Panc1 (cell line): ENCODE measurements at regions not wholly inside any gene's neighbourhood (a gene's known extent, or its start where the extent isn't known, plus 50 kb on each side); places are given as distances from the start of the nearest gene placed in this dataset.

Source experiments
- SIN3A ChIP-seq: IDR thresholded peaks from 2 replicates; pipeline ENCODE4 v1.6.1; 2012; ENCODE audit warnings: low read depth, mild to moderate bottlenecking, low read length, moderate library complexity, borderline replicate concordance; ENCODE audit not compliant: insufficient read depth
- TF ChIP-seq, protein P1 (sequence below): fragments of 450-650 bp; IDR thresholded peaks from 2 replicates; pipeline ENCODE4 v1.5.1; 2017; ENCODE audit warnings: mild to moderate bottlenecking

DNA sequence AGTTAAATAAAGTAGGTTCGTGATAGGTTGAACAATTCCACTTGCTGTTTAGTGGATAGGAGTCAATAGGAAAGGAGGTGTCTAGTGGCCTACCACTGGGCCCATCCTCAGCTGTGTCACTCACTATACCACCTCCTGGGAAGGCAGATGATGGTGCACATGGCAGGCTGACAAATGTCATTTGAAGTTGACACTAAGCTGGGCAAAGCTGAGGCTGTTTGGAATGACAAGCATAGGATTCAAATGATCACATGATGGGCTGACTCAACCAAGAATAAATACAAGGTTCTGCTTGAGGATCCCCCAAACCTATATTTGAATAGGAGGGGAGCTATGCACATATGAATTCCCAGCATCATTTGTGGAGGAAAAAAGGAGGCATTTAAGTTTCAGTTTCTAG is 489.8 kb downstream of the RPS24 start:
- TF ChIP-seq, protein P1, sequence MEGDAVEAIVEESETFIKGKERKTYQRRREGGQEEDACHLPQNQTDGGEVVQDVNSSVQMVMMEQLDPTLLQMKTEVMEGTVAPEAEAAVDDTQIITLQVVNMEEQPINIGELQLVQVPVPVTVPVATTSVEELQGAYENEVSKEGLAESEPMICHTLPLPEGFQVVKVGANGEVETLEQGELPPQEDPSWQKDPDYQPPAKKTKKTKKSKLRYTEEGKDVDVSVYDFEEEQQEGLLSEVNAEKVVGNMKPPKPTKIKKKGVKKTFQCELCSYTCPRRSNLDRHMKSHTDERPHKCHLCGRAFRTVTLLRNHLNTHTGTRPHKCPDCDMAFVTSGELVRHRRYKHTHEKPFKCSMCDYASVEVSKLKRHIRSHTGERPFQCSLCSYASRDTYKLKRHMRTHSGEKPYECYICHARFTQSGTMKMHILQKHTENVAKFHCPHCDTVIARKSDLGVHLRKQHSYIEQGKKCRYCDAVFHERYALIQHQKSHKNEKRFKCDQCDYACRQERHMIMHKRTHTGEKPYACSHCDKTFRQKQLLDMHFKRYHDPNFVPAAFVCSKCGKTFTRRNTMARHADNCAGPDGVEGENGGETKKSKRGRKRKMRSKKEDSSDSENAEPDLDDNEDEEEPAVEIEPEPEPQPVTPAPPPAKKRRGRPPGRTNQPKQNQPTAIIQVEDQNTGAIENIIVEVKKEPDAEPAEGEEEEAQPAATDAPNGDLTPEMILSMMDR = no peak
- no peak for TF ChIP-seq SIN3A
